ENCODE measurements at regions not wholly inside any gene's neighbourhood (a gene's known extent, or its start where the extent isn't known, plus 50 kb on each side); places are given as distances from the start of the nearest gene placed in this dataset.
"Not testable (repeated sequence)": the region's sequence is repeated elsewhere in the genome, so short reads cannot be mapped to it uniquely, and the experiment has no call there.

- no peak for TF ChIP-seq POLR2A (IDR thresholded peaks at IDR 0.05)
- no peak for TF ChIP-seq CTCF (IDR thresholded peaks at IDR 0.05)
- intact Hi-C loops (cut with DNase I), result no loop called here
- no peak for DNase-seq
- 62 to 71% methylated on average over 2 of the region's 2 CpGs for WGBS, 2 donors
- no peaks in the 10 kb centered on the region for H3K9me3 ChIP-seq
- H3K27me3 ChIP-seq, result no peaks in the 10 kb centered on the region
- ATAC-seq, result no peak
- H3K27ac ChIP-seq, result no peak overlapping the region
- H3K4me1 ChIP-seq, result no peaks in the 10 kb centered on the region
- H3K4me3 ChIP-seq, result no peak overlapping the region
- H3K36me3 ChIP-seq (replicated peaks in 1 of 2; ENCODE audit: insufficient read depth in 1 of 2, low read depth in 2 of 2), result no peaks in the 10 kb centered on the region
Measured at GRCh38 chr4:180350901-180351300, 1892.3 kb upstream of the TENM3 start.

GRCh38 chr4:180356766-180357165, 1886.4 kb upstream of the TENM3 start:
- H3K27ac ChIP-seq, result no peak overlapping the region
- no peaks in the 10 kb centered on the region for H3K4me1 ChIP-seq
- DNase-seq (no peak), ATAC-seq (no peak)
- H3K27me3 ChIP-seq, result no peaks in the 10 kb centered on the region
- no peaks in the 10 kb centered on the region for H3K36me3 ChIP-seq (replicated peaks in 1 of 2; ENCODE audit: insufficient read depth in 1 of 2, low read depth in 2 of 2)
- TF ChIP-seq CTCF (IDR thresholded peaks at IDR 0.05) (no peak), POLR2A (IDR thresholded peaks at IDR 0.05) (no peak)
- H3K9me3 ChIP-seq, result no peaks in the 10 kb centered on the region
- no peak overlapping the region for H3K4me3 ChIP-seq
- intact Hi-C loops (cut with DNase I), result no loop called here

GRCh38 chr4:180360113-180360512, 1883.1 kb upstream of the TENM3 start:
- H3K27me3 ChIP-seq; H3K36me3 ChIP-seq (replicated peaks in 1 of 2; ENCODE audit: insufficient read depth in 1 of 2, low read depth in 2 of 2); H3K4me3 ChIP-seq; H3K27ac ChIP-seq; ATAC-seq; H3K9me3 ChIP-seq; DNase-seq; H3K4me1 ChIP-seq; intact Hi-C loops (cut with DNase I): not testable (repeated sequence)
- 49 to 73% methylated on average over 4 of the region's 4 CpGs for WGBS, 2 donors

- DNase-seq, result no peak
Measured at GRCh38 chr4:180363815-180364214, 1879.4 kb upstream of the TENM3 start.

GRCh38 chr4:180372691-180373090, 1870.5 kb upstream of the TENM3 start:
- Histone ChIP-seq H3K27ac (no peak overlapping the region), H3K36me3 (replicated peaks in 1 of 2; ENCODE audit: insufficient read depth in 1 of 2, low read depth in 2 of 2) (no peaks in the 10 kb centered on the region), H3K9me3 (no peaks in the 10 kb centered on the region), H3K27me3 (no peaks in the 10 kb centered on the region), H3K4me1 (no peaks in the 10 kb centered on the region), H3K4me3 (no peak overlapping the region)
- ATAC-seq (no peak), DNase-seq (no peak)
- TF ChIP-seq CTCF (IDR thresholded peaks at IDR 0.05), result no peak
- TF ChIP-seq POLR2A (IDR thresholded peaks at IDR 0.05), result no peak
- intact Hi-C loops (cut with DNase I), result no loop called here

More at GRCh38 chr4:180363815-180364214, 1879.4 kb upstream of the TENM3 start:
- 63 to 65% methylated on average over 5 of the region's 5 CpGs for WGBS, 2 donors
- intact Hi-C loops (cut with DNase I), result no loop called here
- Histone ChIP-seq H3K27ac (no peak overlapping the region), H3K27me3 (no peaks in the 10 kb centered on the region), H3K4me3 (no peak overlapping the region), H3K4me1 (no peaks in the 10 kb centered on the region), H3K9me3 (no peaks in the 10 kb centered on the region), H3K36me3 (replicated peaks in 1 of 2; ENCODE audit: insufficient read depth in 1 of 2, low read depth in 2 of 2) (no peaks in the 10 kb centered on the region)
- TF ChIP-seq CTCF (IDR thresholded peaks at IDR 0.05) (no peak), POLR2A (IDR thresholded peaks at IDR 0.05) (no peak)
- no peak for ATAC-seq
